Erythroblast (primary cell): ENCODE measurements at regions not wholly inside any gene's neighbourhood (a gene's known extent, or its start where the extent isn't known, plus 50 kb on each side); places are given as distances from the start of the nearest gene placed in this dataset.

Experiments used
- GATA1 ChIP-seq: IDR thresholded peaks from 2 replicates; pipeline ENCODE4 v1.6.1; 2011; ENCODE audit warnings: low read depth, mild to moderate bottlenecking, control low read depth, low read length, moderate library complexity
- POLR2A ChIP-seq: IDR thresholded peaks from 2 replicates; pipeline ENCODE4 v1.6.1; 2011; ENCODE audit warnings: mild to moderate bottlenecking, low read length

DNA sequence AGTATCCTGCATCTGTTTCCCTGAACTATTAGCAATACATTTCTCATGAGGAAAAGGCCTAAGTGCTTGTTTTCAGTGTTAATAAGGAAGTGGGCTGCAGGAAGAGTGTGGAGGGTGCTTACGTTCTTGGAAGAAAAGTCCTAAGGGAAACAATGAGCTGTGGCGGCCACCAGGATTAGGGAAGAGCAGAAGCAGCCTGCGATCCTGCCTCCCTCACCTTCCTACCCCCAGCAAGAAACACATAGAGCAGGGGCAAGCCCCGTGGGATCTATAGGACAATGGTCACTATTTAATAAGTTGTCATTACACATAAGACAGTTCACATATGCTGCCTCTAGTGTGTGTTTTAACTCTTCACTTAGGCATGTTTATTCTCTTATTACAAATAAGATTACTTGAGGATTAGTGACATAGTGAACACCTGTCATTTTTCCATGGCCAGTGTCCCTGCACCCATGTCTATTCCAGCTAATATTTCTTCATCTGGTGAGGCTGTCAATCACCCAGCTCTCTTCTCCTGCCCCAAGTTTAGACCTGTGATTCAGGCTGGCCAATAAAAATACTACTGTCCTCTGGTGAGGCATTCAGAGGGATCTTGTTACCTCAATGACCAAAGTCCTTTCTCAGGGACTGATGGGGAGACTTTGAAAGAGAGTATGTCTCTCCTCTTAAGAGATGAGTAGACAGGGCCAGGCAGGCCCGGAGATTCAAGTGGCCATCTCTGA, 510.9 kb upstream of the CELF4 start:
- TF ChIP-seq POLR2A (no peak), GATA1 (no peak)
